ENCODE measurements at regions not wholly inside any gene's neighbourhood (a gene's known extent, or its start where the extent isn't known, plus 50 kb on each side); places are given as distances from the start of the nearest gene placed in this dataset.

GRCh38 chr9:31124389-31124788 lies 1260.1 kb upstream of the ACO1 start:
- ChIA-PET POLR2A (no interaction called here), RAD21 (ENCODE audit: unreplicated experiment) (no interaction called here), SMC1A (ENCODE audit: uncharacterized antibody, unreplicated experiment) (no interaction called here), CTCF (no interaction called here)
- H3K9me3 ChIP-seq (replicated peaks; ENCODE audit: control insufficient read depth, insufficient read depth, low read length), result no peaks in the 10 kb centered on the region
- H3K36me3 ChIP-seq (ENCODE audit: control insufficient read depth in 2 of 2, insufficient read depth in 2 of 2, low read length in 1 of 2), result no peaks in the 10 kb centered on the region
- WGBS (ENCODE audit: insufficient coverage, insufficient replicate concordance, low lambda C conversion rate, missing lambda C conversion rate), result 0% methylated on average over 1 of the region's 1 CpG
- BruUV-seq (replicated peaks), result no TSS peak
- no peak for TF ChIP-seq ZNF217 (IDR thresholded peaks at IDR 0.05)
- TF ChIP-seq SMAD1 (IDR thresholded peaks at IDR 0.05; ENCODE audit: low read depth, partially characterized antibody), result no peak
- TF ChIP-seq HDAC2 (IDR thresholded peaks at IDR 0.05), result no peak
- TF ChIP-seq, protein P1, sequence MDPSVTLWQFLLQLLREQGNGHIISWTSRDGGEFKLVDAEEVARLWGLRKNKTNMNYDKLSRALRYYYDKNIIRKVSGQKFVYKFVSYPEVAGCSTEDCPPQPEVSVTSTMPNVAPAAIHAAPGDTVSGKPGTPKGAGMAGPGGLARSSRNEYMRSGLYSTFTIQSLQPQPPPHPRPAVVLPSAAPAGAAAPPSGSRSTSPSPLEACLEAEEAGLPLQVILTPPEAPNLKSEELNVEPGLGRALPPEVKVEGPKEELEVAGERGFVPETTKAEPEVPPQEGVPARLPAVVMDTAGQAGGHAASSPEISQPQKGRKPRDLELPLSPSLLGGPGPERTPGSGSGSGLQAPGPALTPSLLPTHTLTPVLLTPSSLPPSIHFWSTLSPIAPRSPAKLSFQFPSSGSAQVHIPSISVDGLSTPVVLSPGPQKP (IDR thresholded peaks at IDR 0.05; ENCODE audit: low read depth, low read length), result no peak
- TF ChIP-seq, protein P2, sequence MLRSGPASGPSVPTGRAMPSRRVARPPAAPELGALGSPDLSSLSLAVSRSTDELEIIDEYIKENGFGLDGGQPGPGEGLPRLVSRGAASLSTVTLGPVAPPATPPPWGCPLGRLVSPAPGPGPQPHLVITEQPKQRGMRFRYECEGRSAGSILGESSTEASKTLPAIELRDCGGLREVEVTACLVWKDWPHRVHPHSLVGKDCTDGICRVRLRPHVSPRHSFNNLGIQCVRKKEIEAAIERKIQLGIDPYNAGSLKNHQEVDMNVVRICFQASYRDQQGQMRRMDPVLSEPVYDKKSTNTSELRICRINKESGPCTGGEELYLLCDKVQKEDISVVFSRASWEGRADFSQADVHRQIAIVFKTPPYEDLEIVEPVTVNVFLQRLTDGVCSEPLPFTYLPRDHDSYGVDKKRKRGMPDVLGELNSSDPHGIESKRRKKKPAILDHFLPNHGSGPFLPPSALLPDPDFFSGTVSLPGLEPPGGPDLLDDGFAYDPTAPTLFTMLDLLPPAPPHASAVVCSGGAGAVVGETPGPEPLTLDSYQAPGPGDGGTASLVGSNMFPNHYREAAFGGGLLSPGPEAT (IDR thresholded peaks at IDR 0.05; ENCODE audit: low read depth), result no peak
- TF ChIP-seq, protein P3, sequence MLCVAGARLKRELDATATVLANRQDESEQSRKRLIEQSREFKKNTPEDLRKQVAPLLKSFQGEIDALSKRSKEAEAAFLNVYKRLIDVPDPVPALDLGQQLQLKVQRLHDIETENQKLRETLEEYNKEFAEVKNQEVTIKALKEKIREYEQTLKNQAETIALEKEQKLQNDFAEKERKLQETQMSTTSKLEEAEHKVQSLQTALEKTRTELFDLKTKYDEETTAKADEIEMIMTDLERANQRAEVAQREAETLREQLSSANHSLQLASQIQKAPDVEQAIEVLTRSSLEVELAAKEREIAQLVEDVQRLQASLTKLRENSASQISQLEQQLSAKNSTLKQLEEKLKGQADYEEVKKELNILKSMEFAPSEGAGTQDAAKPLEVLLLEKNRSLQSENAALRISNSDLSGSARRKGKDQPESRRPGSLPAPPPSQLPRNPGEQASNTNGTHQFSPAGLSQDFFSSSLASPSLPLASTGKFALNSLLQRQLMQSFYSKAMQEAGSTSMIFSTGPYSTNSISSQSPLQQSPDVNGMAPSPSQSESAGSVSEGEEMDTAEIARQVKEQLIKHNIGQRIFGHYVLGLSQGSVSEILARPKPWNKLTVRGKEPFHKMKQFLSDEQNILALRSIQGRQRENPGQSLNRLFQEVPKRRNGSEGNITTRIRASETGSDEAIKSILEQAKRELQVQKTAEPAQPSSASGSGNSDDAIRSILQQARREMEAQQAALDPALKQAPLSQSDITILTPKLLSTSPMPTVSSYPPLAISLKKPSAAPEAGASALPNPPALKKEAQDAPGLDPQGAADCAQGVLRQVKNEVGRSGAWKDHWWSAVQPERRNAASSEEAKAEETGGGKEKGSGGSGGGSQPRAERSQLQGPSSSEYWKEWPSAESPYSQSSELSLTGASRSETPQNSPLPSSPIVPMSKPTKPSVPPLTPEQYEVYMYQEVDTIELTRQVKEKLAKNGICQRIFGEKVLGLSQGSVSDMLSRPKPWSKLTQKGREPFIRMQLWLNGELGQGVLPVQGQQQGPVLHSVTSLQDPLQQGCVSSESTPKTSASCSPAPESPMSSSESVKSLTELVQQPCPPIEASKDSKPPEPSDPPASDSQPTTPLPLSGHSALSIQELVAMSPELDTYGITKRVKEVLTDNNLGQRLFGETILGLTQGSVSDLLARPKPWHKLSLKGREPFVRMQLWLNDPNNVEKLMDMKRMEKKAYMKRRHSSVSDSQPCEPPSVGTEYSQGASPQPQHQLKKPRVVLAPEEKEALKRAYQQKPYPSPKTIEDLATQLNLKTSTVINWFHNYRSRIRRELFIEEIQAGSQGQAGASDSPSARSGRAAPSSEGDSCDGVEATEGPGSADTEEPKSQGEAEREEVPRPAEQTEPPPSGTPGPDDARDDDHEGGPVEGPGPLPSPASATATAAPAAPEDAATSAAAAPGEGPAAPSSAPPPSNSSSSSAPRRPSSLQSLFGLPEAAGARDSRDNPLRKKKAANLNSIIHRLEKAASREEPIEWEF (IDR thresholded peaks at IDR 0.05; ENCODE audit: insufficient replicate concordance, low read depth, low read length), result no peak
- TF ChIP-seq NFIC (IDR thresholded peaks at IDR 0.05; ENCODE audit: low read depth, low read length), result no peak
- no peak for TF ChIP-seq ZBED1 (IDR thresholded peaks at IDR 0.05; ENCODE audit: borderline replicate concordance)
- TF ChIP-seq IKZF2 (IDR thresholded peaks at IDR 0.05), result no peak
- no peak for TF ChIP-seq NRF1 (conservative IDR thresholded peaks at IDR 0.05; ENCODE audit: low read depth, low read length)
- no peaks in the 10 kb centered on the region for H3K4me1 ChIP-seq (ENCODE audit: control insufficient read depth, insufficient read depth, low read length)
- no peak overlapping the region for H3K9ac ChIP-seq (ENCODE audit: control insufficient read depth, insufficient read depth, low read length)
- H3K27me3 ChIP-seq (replicated peaks in 1 of 2; ENCODE audit: control insufficient read depth in 2 of 2, insufficient read depth in 2 of 2, low read length in 1 of 2), result no peaks in the 10 kb centered on the region
- ATAC-seq, result no peak
- H4K20me1 ChIP-seq (ENCODE audit: control insufficient read depth, insufficient read depth), result no peaks in the 10 kb centered on the region
- H2AFZ ChIP-seq (ENCODE audit: control insufficient read depth, low read depth, low read length), result no peak overlapping the region
- no peak for FAIRE-seq
- no peak overlapping the region for H3K4me2 ChIP-seq (ENCODE audit: control insufficient read depth, insufficient read depth)
- H3K27ac ChIP-seq (ENCODE audit: control insufficient read depth, insufficient read depth), result no peak overlapping the region
- no peak for DNase-seq (ENCODE audit: low read depth, low spot score)
- no peaks in the 10 kb centered on the region for H3K79me2 ChIP-seq (ENCODE audit: control insufficient read depth, insufficient read depth, low read length)
- intact Hi-C loops (cut with micrococcal nuclease; ENCODE audit: unreplicated experiment), result loop anchor here (10.0 kb wide), 1 partner anchor 420 kb away; no protein-coding TSS in a partner anchor
- in situ Hi-C loops (cut with MboI), result loop anchor here (10.0 kb wide), 1 partner anchor 1120 kb away; no protein-coding TSS in a partner anchor
- no peak overlapping the region for H3K4me3 ChIP-seq
